ENCODE measurements at regions not wholly inside any gene's neighbourhood (a gene's known extent, or its start where the extent isn't known, plus 50 kb on each side); places are given as distances from the start of the nearest gene placed in this dataset.

DNA sequence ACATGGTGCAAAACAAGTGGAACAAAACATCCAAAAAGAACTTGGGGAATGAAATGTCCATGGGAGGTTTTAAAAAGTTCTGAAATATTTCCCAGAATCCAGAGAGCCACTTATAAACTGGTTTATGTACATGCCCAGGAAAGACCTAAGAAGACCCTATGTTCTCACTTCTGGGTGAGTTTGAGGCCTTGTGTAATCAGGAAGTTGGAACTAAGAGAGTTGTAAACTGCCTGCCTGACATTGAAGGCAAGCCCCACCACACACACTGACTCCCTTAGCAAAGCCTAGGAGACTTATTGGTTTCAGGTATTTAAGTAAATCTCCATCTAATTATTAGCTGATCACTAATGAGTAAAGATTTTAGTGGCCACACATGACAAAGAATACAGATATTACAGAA is 142.5 kb downstream of the LRIG3 start:
- TF ChIP-seq, protein P1, sequence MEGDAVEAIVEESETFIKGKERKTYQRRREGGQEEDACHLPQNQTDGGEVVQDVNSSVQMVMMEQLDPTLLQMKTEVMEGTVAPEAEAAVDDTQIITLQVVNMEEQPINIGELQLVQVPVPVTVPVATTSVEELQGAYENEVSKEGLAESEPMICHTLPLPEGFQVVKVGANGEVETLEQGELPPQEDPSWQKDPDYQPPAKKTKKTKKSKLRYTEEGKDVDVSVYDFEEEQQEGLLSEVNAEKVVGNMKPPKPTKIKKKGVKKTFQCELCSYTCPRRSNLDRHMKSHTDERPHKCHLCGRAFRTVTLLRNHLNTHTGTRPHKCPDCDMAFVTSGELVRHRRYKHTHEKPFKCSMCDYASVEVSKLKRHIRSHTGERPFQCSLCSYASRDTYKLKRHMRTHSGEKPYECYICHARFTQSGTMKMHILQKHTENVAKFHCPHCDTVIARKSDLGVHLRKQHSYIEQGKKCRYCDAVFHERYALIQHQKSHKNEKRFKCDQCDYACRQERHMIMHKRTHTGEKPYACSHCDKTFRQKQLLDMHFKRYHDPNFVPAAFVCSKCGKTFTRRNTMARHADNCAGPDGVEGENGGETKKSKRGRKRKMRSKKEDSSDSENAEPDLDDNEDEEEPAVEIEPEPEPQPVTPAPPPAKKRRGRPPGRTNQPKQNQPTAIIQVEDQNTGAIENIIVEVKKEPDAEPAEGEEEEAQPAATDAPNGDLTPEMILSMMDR (conservative IDR thresholded peaks at IDR 0.05; ENCODE audit: low read depth, low read length): no peak
- no peak for TF ChIP-seq EZH2 (IDR thresholded peaks at IDR 0.05; ENCODE audit: low read length, unreplicated experiment)
